ENCODE measurements at regions not wholly inside any gene's neighbourhood (a gene's known extent, or its start where the extent isn't known, plus 50 kb on each side); places are given as distances from the start of the nearest gene placed in this dataset.

GRCh38 chr12:4857472-4858291 lies 52.0 kb upstream of the KCNA1 start:
- TF ChIP-seq EZH2 (IDR thresholded peaks at IDR 0.05) (no peak), POLR2AphosphoS5 (IDR thresholded peaks at IDR 0.05; ENCODE audit: borderline replicate concordance, low read depth, low read length) (no peak), FOXP2 (optimal IDR thresholded peaks at IDR 0.05; ENCODE audit: control extremely low read depth, extremely low read length, insufficient read depth) (no peak)

All from SK-N-MC (cell line).